HG03571 (cell line): ENCODE measurements at regions not wholly inside any gene's neighbourhood (a gene's known extent, or its start where the extent isn't known, plus 50 kb on each side); places are given as distances from the start of the nearest gene placed in this dataset.
"Not testable (repeated sequence)": the region's sequence is repeated elsewhere in the genome, so short reads cannot be mapped to it uniquely, and the experiment has no call there.

ENCODE experiments used
- ATAC-seq: cut with Tn5 transposase; IDR thresholded peaks from one replicate; pipeline ENCODE4 v1.9.1; 2021; ENCODE audit not compliant: unreplicated experiment

DNA sequence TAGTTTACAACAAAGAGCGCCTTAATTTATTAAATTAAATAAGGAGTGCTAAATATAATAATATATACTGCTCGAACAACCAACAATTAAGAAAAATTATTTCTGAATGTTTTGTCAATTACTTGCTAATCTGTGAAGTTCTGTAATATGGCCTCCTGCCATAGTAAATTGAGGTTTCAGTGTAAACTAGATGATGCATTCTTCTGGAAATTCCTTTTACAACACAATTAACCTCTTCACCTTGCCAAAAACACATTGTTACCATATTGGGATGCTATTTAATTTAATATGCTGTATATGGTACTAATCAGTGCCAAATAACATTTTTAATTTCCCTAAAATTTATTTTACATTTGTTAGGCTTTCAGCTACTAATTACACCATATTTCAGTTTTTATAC lies 808.4 kb upstream of the CITED2 start:
- no peak for ATAC-seq

- no peak for ATAC-seq
Observed at GRCh38 chr6:140181876-140182275, 807.4 kb upstream of the CITED2 start.

- no peak for ATAC-seq
Observed at GRCh38 chr6:140180306-140180705, 805.9 kb upstream of the CITED2 start.

GRCh38 chr6:140178935-140179334 lies 804.5 kb upstream of the CITED2 start:
- ATAC-seq = no peak

- ATAC-seq = no peak
Observed at GRCh38 chr6:140178520-140178919, 804.1 kb upstream of the CITED2 start.

DNA sequence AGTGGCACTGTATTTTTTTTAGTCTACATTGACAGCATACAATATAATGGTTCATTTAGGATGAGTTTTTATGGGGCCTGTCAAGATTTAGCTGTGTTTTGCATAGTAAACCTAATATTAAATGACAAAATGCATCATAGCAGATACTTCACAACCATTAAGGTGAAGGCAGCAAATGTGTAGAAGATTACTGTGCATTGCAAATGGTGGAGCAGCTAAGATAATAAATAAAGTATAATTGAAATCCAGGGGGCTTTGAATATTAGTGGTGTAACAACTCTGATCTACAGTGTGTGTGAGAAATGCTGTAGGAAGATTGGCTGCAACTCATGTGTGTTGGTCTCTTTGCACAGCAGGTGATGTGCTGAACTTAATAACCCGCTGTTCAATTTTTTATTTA lies 801.9 kb upstream of the CITED2 start:
- ATAC-seq = no peak

- ATAC-seq = no peak
Observed at GRCh38 chr6:140175486-140175885, 801.0 kb upstream of the CITED2 start.

- ATAC-seq = no peak
Observed at GRCh38 chr6:140174524-140174923, 800.1 kb upstream of the CITED2 start.

- no peak for ATAC-seq
Observed at GRCh38 chr6:140168365-140168764, 793.9 kb upstream of the CITED2 start.

- ATAC-seq = no peak
Observed at GRCh38 chr6:140160909-140161308, 786.5 kb upstream of the CITED2 start.

DNA sequence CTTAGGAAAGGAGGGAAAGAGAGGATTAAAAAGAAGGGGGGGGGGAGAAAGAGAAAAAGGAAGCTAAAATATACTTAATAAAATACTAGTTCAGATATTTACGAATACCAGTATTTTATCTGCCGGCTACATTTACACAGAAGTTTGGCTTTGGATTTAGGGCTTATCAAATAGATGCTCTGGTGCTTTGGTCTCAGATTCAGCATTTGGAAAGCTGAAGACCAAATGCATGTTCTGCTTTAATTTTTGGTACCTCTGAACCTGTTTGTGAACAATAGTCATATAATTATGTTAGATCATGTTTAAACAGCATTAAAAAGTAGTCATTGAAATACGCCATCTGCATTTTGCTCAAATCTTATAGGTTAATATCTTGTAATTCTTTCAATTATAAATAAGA lies 786.0 kb upstream of the CITED2 start:
- ATAC-seq = no peak

DNA sequence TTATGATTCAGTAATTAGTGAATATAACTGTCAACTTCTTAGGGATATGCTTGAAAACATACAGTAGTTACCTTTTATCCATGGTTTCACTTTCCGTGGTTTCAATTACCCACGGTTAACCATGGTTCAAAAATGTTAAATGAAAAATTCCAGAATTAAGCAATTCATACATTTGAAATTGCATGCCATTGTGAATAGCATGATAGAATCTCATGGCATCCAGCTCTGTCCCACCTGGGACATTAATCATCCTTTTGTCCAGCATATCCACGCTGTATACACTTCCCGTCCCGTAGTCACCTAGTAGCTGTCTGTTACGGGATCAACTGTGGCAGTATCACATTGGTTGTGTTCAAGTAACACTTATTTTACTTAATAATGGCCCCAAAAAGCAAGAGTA lies 781.7 kb upstream of the CITED2 start:
- ATAC-seq = no peak

GRCh38 chr6:140155451-140156126 lies 781.1 kb upstream of the CITED2 start:
- no peak for ATAC-seq

GRCh38 chr6:140153703-140154102 lies 779.3 kb upstream of the CITED2 start:
- no peak for ATAC-seq

DNA sequence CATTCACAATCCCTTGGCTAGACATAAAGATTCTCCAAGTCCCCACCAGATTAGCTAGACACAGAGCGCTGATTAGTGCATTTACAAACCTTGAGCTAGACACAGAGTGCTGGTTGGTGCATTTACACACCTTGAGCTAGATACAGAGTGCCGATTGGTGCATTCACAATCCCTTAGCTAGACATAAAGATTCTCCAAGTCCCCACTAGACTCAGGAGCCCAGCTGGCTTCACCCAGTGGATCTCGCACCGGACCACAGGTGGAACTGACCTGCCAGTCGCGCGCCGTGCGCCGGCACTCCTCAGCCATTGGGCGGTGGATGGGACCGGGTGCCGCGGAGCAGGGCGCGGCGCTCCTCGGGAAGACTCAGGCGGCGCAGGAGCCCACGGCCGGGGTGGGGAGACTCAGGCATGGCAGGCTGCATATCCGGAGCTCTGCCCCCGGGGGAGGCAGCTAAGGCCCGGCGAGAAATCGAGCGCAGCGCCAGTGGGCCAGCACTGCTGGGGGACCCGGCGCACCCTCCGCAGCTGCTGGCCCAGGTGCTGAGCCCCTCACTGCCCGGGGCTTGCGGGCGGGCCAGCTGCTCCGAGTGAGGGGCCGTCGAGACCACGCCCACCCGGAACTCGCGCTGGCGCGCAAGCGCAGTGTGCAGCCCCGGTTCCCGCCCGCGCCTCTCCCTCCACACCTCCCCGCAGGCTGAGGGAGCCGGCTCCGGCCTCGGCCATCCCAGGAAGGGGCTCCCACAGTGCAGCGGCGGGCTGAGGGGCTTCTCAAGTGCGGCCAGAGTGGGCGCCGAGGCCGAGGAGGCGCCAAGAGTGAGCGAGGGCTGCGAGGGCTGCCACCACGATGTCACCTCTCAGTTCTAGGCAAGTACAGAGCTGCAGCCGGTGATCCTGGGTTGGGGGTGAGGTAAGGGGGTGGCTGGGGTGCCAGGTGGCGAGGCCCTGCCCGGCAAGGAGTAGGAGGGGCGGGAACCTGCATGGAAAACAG lies 773.7 kb upstream of the CITED2 start:
- not testable (repeated sequence) for ATAC-seq

DNA sequence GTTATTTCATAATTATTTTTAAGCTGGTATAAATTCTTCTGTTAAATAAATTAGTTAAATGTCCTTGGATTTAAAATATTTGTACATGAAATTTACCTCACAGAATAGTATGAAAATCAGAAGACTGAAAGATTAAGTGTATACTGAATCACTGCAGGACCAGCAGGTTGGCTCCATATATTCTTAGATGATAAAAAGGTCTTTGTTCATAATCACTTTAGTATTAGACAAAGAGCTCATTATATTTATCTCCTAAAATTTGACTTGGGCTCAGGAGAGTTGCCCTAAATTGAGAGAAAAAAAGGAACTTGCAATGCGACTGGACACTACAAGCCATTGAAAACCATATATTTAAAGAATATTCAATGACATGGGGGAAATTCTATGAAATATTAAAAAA lies 766.4 kb upstream of the CITED2 start:
- ATAC-seq = no peak

- no peak for ATAC-seq
Observed at GRCh38 chr6:140138311-140139010, 764.0 kb upstream of the CITED2 start.

DNA sequence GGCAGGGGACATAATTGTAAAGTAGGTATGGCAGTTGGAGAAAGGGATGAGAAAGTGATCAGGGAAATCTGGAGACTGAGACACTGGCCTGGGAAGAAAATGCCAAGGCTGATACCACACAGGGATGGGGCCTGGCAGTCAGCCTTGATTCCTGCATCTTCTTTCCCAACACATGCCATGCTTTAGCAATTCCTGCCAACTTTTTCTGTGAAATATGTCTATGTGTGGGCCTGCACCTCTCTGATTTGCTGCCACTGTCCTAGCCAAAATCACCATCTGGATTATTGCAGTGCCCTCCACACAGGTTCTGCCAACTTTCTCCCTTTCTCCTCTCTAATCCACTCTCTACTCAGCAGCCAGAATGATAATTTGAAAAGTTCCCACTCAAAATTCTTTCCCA lies 759.8 kb upstream of the CITED2 start:
- ATAC-seq = no peak

DNA sequence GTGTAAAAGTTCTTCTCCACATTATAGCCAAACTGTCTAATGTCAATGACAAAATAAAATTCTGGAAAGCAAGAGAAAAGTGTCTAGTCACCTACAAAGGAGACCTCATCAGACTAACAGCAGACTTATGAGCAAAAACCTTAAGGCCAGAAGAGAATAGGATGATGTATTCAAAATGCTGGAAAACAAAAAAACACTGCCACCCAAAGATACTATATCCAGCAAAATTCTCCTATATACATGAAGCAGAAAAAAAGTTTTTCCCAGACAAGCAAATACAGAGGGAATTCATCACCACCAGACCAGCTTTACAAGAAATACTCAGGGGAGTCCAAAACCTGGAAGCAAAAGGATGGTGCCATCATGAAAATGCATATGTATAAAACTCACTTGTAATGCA lies 755.6 kb upstream of the CITED2 start:
- no peak for ATAC-seq

GRCh38 chr6:140124498-140124897 lies 750.0 kb upstream of the CITED2 start:
- no peak for ATAC-seq

DNA sequence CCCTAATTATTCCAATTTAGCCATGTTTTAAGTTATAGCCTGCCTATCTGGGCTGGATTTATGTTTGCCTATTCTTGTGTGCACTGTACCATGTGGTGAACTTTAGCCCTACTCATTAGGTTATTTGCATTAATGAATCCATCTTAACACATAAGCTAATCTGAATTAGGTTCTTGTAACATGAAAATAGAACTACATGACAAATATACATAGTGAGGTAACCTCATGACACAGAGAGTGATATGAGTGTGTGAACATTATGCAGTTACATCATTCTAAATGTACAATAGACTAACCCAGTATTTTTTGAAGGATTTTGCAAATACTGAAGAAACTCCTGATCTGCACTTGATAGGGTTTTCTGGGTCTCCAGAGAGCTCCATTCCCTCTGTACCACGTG lies 733.7 kb upstream of the CITED2 start:
- no peak for ATAC-seq

DNA sequence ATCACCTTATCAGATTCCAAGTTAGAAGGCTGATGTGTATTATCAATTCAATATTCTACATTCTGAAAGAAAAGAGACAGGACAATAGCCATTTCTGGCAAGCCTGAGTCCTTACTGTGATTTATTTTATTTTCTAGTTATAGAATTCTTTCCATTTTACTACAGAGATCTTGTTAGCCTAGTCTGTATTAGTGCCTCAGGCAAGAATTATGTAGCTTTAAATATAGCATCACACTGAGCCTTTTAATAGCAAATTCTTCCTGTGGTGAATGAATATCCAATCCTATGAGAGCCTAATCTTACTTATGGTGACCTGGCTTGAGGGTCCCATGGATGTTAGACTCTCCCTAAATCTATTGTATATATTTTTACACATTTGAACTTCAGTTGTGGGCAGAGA lies 732.8 kb upstream of the CITED2 start:
- ATAC-seq = no peak
